GM12865 (cell line): ENCODE measurements at regions not wholly inside any gene's neighbourhood (a gene's known extent, or its start where the extent isn't known, plus 50 kb on each side); places are given as distances from the start of the nearest gene placed in this dataset.

ENCODE experiments used
- DNase-seq: peaks from one replicate; pipeline ENCODE4 v3.0.0; 2010; ENCODE audit warnings: low read depth
- H3K4me3 ChIP-seq: 2 replicates; pipeline ENCODE4 v1.5.1; 2011; ENCODE audit warnings: mild to moderate bottlenecking, low read depth, low read length, control low read depth
- TF ChIP-seq, protein P1 (sequence below): IDR thresholded peaks from 2 replicates; pipeline ENCODE4 v1.5.1; 2011; ENCODE audit warnings: low read length, control low read depth, low read depth, inconsistent platforms; ENCODE audit not compliant: insufficient read depth; ENCODE audit errors: missing control alignments

DNA sequence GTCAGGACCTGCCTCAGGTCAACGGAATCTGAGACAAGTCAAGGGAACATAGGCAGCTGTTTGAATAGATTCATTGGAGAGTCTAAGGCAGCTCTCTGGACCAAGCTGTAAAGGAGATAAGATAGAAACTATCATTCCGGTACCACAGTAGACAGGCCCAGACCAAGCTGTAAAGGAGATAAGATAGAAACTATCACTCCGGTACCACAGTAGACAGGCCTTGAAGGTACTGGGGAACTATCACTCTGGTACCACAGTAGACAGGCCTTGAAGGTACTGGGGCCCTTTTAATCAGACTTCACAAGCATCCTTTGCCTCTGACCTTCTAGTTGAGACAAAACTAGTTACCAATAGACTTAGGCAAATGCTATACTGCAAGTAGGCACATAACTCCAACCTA, 346.1 kb downstream of the DCDC2C start:
- no peak for DNase-seq
- TF ChIP-seq, protein P1, sequence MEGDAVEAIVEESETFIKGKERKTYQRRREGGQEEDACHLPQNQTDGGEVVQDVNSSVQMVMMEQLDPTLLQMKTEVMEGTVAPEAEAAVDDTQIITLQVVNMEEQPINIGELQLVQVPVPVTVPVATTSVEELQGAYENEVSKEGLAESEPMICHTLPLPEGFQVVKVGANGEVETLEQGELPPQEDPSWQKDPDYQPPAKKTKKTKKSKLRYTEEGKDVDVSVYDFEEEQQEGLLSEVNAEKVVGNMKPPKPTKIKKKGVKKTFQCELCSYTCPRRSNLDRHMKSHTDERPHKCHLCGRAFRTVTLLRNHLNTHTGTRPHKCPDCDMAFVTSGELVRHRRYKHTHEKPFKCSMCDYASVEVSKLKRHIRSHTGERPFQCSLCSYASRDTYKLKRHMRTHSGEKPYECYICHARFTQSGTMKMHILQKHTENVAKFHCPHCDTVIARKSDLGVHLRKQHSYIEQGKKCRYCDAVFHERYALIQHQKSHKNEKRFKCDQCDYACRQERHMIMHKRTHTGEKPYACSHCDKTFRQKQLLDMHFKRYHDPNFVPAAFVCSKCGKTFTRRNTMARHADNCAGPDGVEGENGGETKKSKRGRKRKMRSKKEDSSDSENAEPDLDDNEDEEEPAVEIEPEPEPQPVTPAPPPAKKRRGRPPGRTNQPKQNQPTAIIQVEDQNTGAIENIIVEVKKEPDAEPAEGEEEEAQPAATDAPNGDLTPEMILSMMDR, result no peak
- no peak overlapping the region for H3K4me3 ChIP-seq

DNA sequence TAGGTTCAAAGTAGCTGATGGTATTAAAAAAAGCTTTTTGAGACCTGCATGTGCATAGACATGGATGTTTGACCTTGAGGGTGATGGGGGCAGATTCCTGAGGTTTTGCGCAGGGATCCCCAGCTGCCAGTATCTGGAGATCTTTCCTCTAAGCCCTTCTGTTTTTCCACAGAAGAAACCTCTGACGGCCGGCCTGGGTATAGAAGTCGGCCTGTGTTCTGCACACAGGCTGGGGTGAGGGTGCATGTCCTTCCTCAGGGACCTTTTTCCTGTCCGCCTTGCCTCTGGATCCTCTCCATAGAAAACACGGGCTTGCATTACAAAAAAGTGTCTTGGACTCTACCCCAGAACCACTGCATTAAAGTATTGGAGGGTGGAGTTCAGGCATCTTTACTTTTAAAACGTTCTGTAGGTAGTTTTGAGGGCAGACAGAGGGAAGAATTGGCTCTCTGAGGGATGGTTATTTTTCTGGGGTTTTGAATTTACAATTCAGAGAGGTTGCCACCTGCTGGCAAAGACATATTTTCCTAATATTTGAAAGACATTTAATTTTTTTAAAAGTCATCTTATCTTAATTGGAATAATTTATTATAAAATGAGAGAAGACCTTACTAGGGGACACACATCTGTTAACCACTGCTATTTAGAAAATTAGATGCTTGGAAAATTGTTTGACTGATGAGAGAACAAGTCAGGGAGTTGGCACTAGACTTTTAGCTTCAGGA, 350.6 kb downstream of the DCDC2C start:
- no peak for DNase-seq
- TF ChIP-seq, protein P1, result no peak
- no peak overlapping the region for H3K4me3 ChIP-seq

DNA sequence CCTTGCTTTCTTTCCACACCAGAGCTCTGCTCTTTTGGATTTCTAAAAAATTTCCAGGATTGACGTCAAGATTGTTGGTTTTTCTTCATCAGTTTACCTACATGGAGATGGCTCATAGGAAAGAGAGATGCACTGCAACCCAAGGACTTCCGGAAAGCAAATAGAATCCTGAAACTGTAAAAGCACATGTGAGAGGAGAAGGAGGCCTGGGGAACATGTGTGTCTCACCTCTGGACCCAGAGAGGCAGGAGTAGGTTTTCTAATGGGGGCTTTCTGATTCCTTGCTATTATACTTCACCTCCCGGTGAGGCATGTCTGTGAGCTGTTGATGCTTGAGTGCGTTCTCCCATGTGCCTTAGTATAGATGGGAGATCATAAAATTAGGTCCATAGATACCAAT, 362.8 kb downstream of the DCDC2C start:
- no peak for DNase-seq
- TF ChIP-seq, protein P1, result no peak
- H3K4me3 ChIP-seq, result no peak overlapping the region

DNA sequence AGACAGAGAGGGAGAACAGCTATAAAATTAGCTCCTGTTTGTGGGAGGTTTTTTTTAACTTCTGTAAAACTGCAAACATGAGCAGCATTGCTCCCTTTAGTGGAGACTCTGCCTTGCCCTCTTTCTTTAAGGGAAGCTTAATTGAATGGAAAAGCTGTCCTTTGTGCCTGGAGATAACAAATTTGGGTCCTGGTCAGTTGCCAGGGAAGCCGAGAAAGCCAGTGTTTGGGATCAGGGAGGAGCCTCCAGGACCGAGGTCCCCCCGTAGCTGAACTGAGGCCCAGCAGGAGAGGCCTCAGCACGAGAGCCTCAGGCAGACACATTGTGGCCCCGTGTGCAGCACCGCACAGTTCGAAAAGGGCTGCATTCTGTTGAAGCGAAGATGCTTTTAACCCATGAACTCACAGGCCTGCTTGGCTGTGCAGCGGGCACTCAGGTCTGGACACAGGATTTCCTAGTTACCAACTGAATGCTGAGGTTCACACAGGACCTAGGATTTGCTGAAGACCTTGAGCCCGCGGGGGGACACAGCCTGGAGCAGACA, 369.7 kb downstream of the DCDC2C start:
- no peak for DNase-seq
- TF ChIP-seq, protein P1, result no peak
- no peak overlapping the region for H3K4me3 ChIP-seq

DNA sequence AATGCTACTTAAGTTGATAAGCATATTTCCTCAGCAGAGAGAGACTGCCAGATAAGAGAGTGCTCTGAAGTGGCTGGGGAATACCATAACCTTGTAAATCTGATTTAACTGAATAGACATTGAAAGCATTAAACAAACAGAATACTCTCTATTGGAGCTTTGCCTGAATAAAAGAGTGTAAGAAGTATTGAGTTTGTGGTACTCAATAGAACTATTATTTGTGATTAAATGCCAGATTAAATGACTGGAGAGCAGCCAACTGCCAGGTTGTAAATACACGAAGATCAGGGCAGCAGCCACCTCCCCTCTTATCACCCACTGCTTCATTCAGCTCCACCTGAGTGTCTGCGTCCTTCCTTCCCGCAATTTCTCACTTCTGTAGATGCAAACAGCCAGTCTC, 373.6 kb downstream of the DCDC2C start:
- no peak for DNase-seq
- TF ChIP-seq, protein P1, result no peak
- no peak overlapping the region for H3K4me3 ChIP-seq

DNA sequence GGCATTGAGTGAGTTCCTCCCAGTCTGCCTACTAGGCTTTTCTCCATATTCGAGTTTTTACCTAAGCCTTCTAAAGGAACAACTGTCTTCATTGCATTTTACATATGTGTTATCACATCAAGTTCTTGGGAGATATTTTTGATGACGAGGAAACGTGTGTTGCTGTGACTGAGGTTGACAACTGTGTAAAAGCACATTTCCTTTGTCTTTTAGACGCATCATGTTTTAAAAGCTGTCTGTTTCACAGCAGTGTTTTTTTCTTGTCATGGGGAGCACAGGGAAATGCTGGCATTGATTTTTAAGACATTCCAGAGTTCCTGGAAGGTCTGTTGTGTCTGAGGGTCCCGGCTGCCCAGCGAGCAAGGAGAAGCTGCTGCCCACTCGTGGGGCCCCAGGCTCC, 381.8 kb downstream of the DCDC2C start:
- no peak overlapping the region for H3K4me3 ChIP-seq
- DNase-seq, result no peak
- TF ChIP-seq, protein P1, result no peak
